ENCODE measurements at regions not wholly inside any gene's neighbourhood (a gene's known extent, or its start where the extent isn't known, plus 50 kb on each side); places are given as distances from the start of the nearest gene placed in this dataset.

- no peak overlapping the region for H4K91ac ChIP-seq (replicated peaks; ENCODE audit: insufficient read length, low read length)
- ChIA-PET POLR2A (ENCODE audit: partially characterized antibody) (no interaction called here), CTCF (ENCODE audit: partially characterized antibody) (no interaction called here)
- H2BK5ac ChIP-seq (ENCODE audit: low read depth, low read length), result no peak overlapping the region
- no peak for TF ChIP-seq BACH1 (IDR thresholded peaks at IDR 0.05; ENCODE audit: low read length)
- no peak; a peak in 1 of 4 replicates for TF ChIP-seq RAD21 (IDR thresholded peaks at IDR 0.05 in 1 of 2, conservative IDR thresholded peaks at IDR 0.05 in 1 of 2; ENCODE audit: low read depth in 2 of 2, low read length in 2 of 2)
- TF ChIP-seq, protein P1, sequence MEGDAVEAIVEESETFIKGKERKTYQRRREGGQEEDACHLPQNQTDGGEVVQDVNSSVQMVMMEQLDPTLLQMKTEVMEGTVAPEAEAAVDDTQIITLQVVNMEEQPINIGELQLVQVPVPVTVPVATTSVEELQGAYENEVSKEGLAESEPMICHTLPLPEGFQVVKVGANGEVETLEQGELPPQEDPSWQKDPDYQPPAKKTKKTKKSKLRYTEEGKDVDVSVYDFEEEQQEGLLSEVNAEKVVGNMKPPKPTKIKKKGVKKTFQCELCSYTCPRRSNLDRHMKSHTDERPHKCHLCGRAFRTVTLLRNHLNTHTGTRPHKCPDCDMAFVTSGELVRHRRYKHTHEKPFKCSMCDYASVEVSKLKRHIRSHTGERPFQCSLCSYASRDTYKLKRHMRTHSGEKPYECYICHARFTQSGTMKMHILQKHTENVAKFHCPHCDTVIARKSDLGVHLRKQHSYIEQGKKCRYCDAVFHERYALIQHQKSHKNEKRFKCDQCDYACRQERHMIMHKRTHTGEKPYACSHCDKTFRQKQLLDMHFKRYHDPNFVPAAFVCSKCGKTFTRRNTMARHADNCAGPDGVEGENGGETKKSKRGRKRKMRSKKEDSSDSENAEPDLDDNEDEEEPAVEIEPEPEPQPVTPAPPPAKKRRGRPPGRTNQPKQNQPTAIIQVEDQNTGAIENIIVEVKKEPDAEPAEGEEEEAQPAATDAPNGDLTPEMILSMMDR (IDR thresholded peaks at IDR 0.05; ENCODE audit: control extremely low read depth in 1 of 3, insufficient read depth in 1 of 3, low read depth in 1 of 3, low read length in 3 of 3), result no peak
- no peak for TF ChIP-seq POLR2A (IDR thresholded peaks at IDR 0.05; ENCODE audit: control extremely low read depth in 1 of 2, low read depth in 2 of 2, low read length in 2 of 2)
- no peak for TF ChIP-seq JUND (IDR thresholded peaks at IDR 0.05; ENCODE audit: low read length)
- TF ChIP-seq SIN3A (conservative IDR thresholded peaks at IDR 0.05 in 1 of 2, IDR thresholded peaks at IDR 0.05 in 1 of 2; ENCODE audit: low read depth in 1 of 2, low read length in 2 of 2), result no peak
- TF ChIP-seq BCL11A (IDR thresholded peaks at IDR 0.05; ENCODE audit: low read depth in 2 of 2, low read length in 2 of 2), result no peak
- no peak for TF ChIP-seq MAFK (IDR thresholded peaks at IDR 0.05; ENCODE audit: low read depth, low read length)
- TF ChIP-seq KDM5A (IDR thresholded peaks at IDR 0.05; ENCODE audit: low read length), result no peak
- no peak overlapping the region for H2BK15ac ChIP-seq (ENCODE audit: low read length)
- no peak overlapping the region for H2AK5ac ChIP-seq (ENCODE audit: low read depth, low read length)
- H3K4me2 ChIP-seq (ENCODE audit: insufficient read depth in 1 of 2, low read depth in 2 of 2, low read length in 2 of 2), result no peak overlapping the region
- H3K18ac ChIP-seq (ENCODE audit: extremely low read depth, low read length), result no peak overlapping the region
- H3K4me3 ChIP-seq (ENCODE audit: extremely low read depth in 1 of 4, insufficient read depth in 2 of 4, low read depth in 3 of 4, low read length in 4 of 4), result no peak overlapping the region
- no peak overlapping the region for H3K14ac ChIP-seq (ENCODE audit: insufficient read length)
- DNase-seq (ENCODE audit: low read depth in 1 of 2, low spot score in 2 of 2), result no peak
- H3K9me3 ChIP-seq (ENCODE audit: insufficient read depth in 2 of 2, low read depth in 1 of 2, low read length in 1 of 2), result no peaks in the 10 kb centered on the region; a peak in 1 of 4 replicates
- no peaks in the 10 kb centered on the region for H3K27me3 ChIP-seq (replicated peaks in 1 of 4; ENCODE audit: control insufficient read depth in 3 of 4, extremely low read depth in 1 of 4, insufficient read depth in 3 of 4, low read length in 3 of 4)
- H3K36me3 ChIP-seq (ENCODE audit: control insufficient read depth in 2 of 4, insufficient read depth in 4 of 4, low read length in 3 of 4), result no peaks in the 10 kb centered on the region
- no peak overlapping the region for H3K27ac ChIP-seq (ENCODE audit: low read depth, low read length)
- H3K79me1 ChIP-seq (ENCODE audit: low read depth, low read length), result no peaks in the 10 kb centered on the region; the same call in 1 of the 2 replicates
- H2AFZ ChIP-seq (ENCODE audit: low read length), result no peak overlapping the region
- H3K9ac ChIP-seq (replicated peaks in 1 of 4; ENCODE audit: extremely low read depth in 1 of 4, low read depth in 3 of 4, low read length in 3 of 4), result no peak overlapping the region
- no peak overlapping the region for H3K56ac ChIP-seq (replicated peaks; ENCODE audit: insufficient read length, low read depth, low read length)
- no peak for FAIRE-seq
- H4K5ac ChIP-seq (ENCODE audit: insufficient read length, low read depth, low read length), result no peak overlapping the region
- no peak overlapping the region for H2BK12ac ChIP-seq (ENCODE audit: low read depth, low read length)
- H2BK120ac ChIP-seq (replicated peaks; ENCODE audit: low read depth, low read length), result no peak overlapping the region
- no peaks in the 10 kb centered on the region for H3K79me2 ChIP-seq (ENCODE audit: control insufficient read depth in 1 of 2, insufficient read depth in 2 of 2, low read length in 2 of 2)
- H2BK20ac ChIP-seq (ENCODE audit: low read length), result no peak overlapping the region
- H4K8ac ChIP-seq (ENCODE audit: extremely low read depth, insufficient read depth, low read length), result no peak overlapping the region
- no peaks in the 10 kb centered on the region for H3K4me1 ChIP-seq (replicated peaks in 1 of 4; ENCODE audit: control insufficient read depth in 3 of 4, insufficient read depth in 4 of 4, low read length in 3 of 4)
- no peaks in the 10 kb centered on the region for H4K20me1 ChIP-seq (replicated peaks in 1 of 2; ENCODE audit: control insufficient read depth in 1 of 2, insufficient read depth in 2 of 2, low read length in 2 of 2)
- H3K23ac ChIP-seq (ENCODE audit: insufficient read length), result no peak overlapping the region
- H3K4ac ChIP-seq (replicated peaks; ENCODE audit: insufficient read length, low read depth, low read length), result no peak overlapping the region
- H3K23me2 ChIP-seq (ENCODE audit: low read depth, low read length), result no peaks in the 10 kb centered on the region; the same call in 1 of the 2 replicates
- 94% methylated on average over 5 of the region's 5 CpGs; no CpG with 5 or more reads in 1 of the 2 experiments for WGBS, 2 experiments (ENCODE audit: extremely low coverage in 1 of 2, insufficient coverage in 1 of 2, insufficient read length in 1 of 2, insufficient replicate concordance in 2 of 2, low coverage in 1 of 2, low lambda C conversion rate in 2 of 2, missing lambda C conversion rate in 1 of 2)
These were observed 327.0 kb upstream of the ADCY2 start for GRCh38 chr5:7068899-7069298.

Data from H1 (cell line).